Keratinocyte (primary cell): ENCODE measurements at regions not wholly inside any gene's neighbourhood (a gene's known extent, or its start where the extent isn't known, plus 50 kb on each side); places are given as distances from the start of the nearest gene placed in this dataset.
A peak's percentile ranks its signal among the peaks of the same experiment; 100 is the strongest.

Experiments used
- DNase-seq: peaks from one replicate; pipeline ENCODE4 v3.0.0-alpha.2; 2011; ENCODE audit warnings: low read depth, missing footprints, low spot score
- FAIRE-seq: peaks from 2 replicates; lab custom pipeline; 2011; peaks lifted over from hg19 to GRCh38; lab: Jason Lieb, UNC
- H2AFZ ChIP-seq: 2 replicates; pipeline ENCODE4 v1.6.0; 2012; ENCODE audit warnings: low read length, control low read depth, inconsistent platforms; ENCODE audit not compliant: control insufficient read depth
- H3K27ac ChIP-seq: 2 replicates; pipeline ENCODE4 v1.5.1; 2011; ENCODE audit warnings: low read length; ENCODE audit not compliant: control insufficient read depth, insufficient read depth
- H3K27me3 ChIP-seq: 3 replicates; pipeline ENCODE4 v1.6.0; 2011; ENCODE audit warnings: low read length; ENCODE audit not compliant: control insufficient read depth, insufficient read depth; ENCODE audit errors: extremely low read depth
- H3K36me3 ChIP-seq, 2 experiments: 2 replicates in 1 of 2; 3 replicates in 1 of 2; pipeline ENCODE4 v1.5.1; 2011; ENCODE audit warnings: low read length in 2 of 2, mild to moderate bottlenecking in 1 of 2; ENCODE audit not compliant: control insufficient read depth in 2 of 2, insufficient read depth in 2 of 2; ENCODE audit errors: extremely low read depth in 1 of 2
- H3K4me1 ChIP-seq: 3 replicates; pipeline ENCODE4 v1.5.1; 2011; ENCODE audit warnings: low read length; ENCODE audit not compliant: control insufficient read depth, insufficient read depth; ENCODE audit errors: extremely low read depth
- H3K4me2 ChIP-seq: 3 replicates; pipeline ENCODE4 v1.6.0; 2011; ENCODE audit warnings: low read depth, low read length; ENCODE audit not compliant: control insufficient read depth, insufficient read depth; ENCODE audit errors: extremely low read depth
- H3K4me3 ChIP-seq, 3 experiments: fragments of 200-600 bp in 1 of 3; sonication (generic) in 1 of 3; 2 replicates in 2 of 3; 3 replicates in 1 of 3; pipeline ENCODE4 v1.5.1; 2011 to 2016; ENCODE audit warnings: low read length in 3 of 3, mild to moderate bottlenecking in 3 of 3, control low read depth in 2 of 3, inconsistent platforms in 1 of 3, low read depth in 1 of 3, mixed read lengths in 1 of 3, mixed run types in 1 of 3, moderate library complexity in 1 of 3; ENCODE audit not compliant: control insufficient read depth in 2 of 3, insufficient read depth in 2 of 3; ENCODE audit errors: extremely low read depth in 1 of 3
- H3K79me2 ChIP-seq: 2 replicates; pipeline ENCODE4 v1.6.0; 2012; ENCODE audit warnings: low read length; ENCODE audit not compliant: control insufficient read depth, insufficient read depth
- H3K9ac ChIP-seq: 3 replicates; pipeline ENCODE4 v1.6.0; 2011; ENCODE audit warnings: low read length; ENCODE audit not compliant: control insufficient read depth, insufficient read depth; ENCODE audit errors: extremely low read depth
- H3K9me1 ChIP-seq: 3 replicates; pipeline ENCODE4 v1.6.0; 2011; ENCODE audit warnings: low read length; ENCODE audit not compliant: control insufficient read depth, insufficient read depth; ENCODE audit errors: extremely low read depth
- H3K9me3 ChIP-seq: 2 replicates; pipeline ENCODE4 v1.5.1; 2012; ENCODE audit warnings: low read depth, low read length; ENCODE audit not compliant: control insufficient read depth
- H4K20me1 ChIP-seq: 3 replicates; pipeline ENCODE4 v1.6.0; 2011; ENCODE audit warnings: low read length; ENCODE audit not compliant: control insufficient read depth, insufficient read depth; ENCODE audit errors: extremely low read depth
- EZH2 ChIP-seq: IDR thresholded peaks from one replicate; pipeline ENCODE4 v1.6.1; 2012; ENCODE audit warnings: inconsistent platforms, mild to moderate bottlenecking, low read length, moderate library complexity
- dilution Hi-C: fragments of 300-500 bp; cut with MboI; formaldehyde crosslinking; loops from one replicate; pipeline ENCODE4 v1.7.0; 2020; ENCODE audit warnings: low sequenced_read_pairs; ENCODE audit not compliant: extremely low pct_ligation_motif_present
- TF ChIP-seq, protein P1 (sequence below), 3 experiments: IDR thresholded peaks in 1 of 3; conservative IDR thresholded peaks in 1 of 3; optimal IDR thresholded peaks in 1 of 3; 2 replicates in 2 of 3; 3 replicates in 1 of 3; pipeline versions ENCODE3 to v1.5.1; 2011; ENCODE audit warnings: low read length in 3 of 3, mild to moderate bottlenecking in 3 of 3, moderate library complexity in 2 of 3, control low read depth in 1 of 3, inconsistent platforms in 1 of 3; ENCODE audit not compliant: insufficient read depth in 2 of 3; ENCODE audit errors: extremely low read depth in 1 of 3

GRCh38 chr7:45985902-45986301 is 64.8 kb upstream of the IGFBP3 start:
- no peaks in the 10 kb centered on the region for H3K9me3 ChIP-seq
- H3K4me2 ChIP-seq: no peak overlapping the region
- no peak overlapping the region for H3K27ac ChIP-seq
- DNase-seq (no peak), FAIRE-seq (peak; percentile 51)
- peaks cover 11% of the 10 kb centered on the region for H3K4me1 ChIP-seq
- no peaks in the 10 kb centered on the region for H3K36me3 ChIP-seq
- H3K9ac ChIP-seq: no peak overlapping the region
- H3K9me1 ChIP-seq: no peaks in the 10 kb centered on the region
- H4K20me1 ChIP-seq: no peaks in the 10 kb centered on the region
- H2AFZ ChIP-seq: no peak overlapping the region
- H3K4me3 ChIP-seq: no peak overlapping the region
- dilution Hi-C loops: no loop called here
- TF ChIP-seq EZH2: no peak
- TF ChIP-seq, protein P1, sequence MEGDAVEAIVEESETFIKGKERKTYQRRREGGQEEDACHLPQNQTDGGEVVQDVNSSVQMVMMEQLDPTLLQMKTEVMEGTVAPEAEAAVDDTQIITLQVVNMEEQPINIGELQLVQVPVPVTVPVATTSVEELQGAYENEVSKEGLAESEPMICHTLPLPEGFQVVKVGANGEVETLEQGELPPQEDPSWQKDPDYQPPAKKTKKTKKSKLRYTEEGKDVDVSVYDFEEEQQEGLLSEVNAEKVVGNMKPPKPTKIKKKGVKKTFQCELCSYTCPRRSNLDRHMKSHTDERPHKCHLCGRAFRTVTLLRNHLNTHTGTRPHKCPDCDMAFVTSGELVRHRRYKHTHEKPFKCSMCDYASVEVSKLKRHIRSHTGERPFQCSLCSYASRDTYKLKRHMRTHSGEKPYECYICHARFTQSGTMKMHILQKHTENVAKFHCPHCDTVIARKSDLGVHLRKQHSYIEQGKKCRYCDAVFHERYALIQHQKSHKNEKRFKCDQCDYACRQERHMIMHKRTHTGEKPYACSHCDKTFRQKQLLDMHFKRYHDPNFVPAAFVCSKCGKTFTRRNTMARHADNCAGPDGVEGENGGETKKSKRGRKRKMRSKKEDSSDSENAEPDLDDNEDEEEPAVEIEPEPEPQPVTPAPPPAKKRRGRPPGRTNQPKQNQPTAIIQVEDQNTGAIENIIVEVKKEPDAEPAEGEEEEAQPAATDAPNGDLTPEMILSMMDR (optimal IDR thresholded peaks at IDR 0.05 in 1 of 3, IDR thresholded peaks at IDR 0.05 in 1 of 3, conservative IDR thresholded peaks at IDR 0.05 in 1 of 3; ENCODE audit: extremely low read depth in 1 of 3, insufficient read depth in 2 of 3, low read length in 3 of 3): peak in 2 of 3 experiments; percentile 2 to 14
- no peaks in the 10 kb centered on the region for H3K27me3 ChIP-seq
- no peaks in the 10 kb centered on the region for H3K79me2 ChIP-seq

DNA sequence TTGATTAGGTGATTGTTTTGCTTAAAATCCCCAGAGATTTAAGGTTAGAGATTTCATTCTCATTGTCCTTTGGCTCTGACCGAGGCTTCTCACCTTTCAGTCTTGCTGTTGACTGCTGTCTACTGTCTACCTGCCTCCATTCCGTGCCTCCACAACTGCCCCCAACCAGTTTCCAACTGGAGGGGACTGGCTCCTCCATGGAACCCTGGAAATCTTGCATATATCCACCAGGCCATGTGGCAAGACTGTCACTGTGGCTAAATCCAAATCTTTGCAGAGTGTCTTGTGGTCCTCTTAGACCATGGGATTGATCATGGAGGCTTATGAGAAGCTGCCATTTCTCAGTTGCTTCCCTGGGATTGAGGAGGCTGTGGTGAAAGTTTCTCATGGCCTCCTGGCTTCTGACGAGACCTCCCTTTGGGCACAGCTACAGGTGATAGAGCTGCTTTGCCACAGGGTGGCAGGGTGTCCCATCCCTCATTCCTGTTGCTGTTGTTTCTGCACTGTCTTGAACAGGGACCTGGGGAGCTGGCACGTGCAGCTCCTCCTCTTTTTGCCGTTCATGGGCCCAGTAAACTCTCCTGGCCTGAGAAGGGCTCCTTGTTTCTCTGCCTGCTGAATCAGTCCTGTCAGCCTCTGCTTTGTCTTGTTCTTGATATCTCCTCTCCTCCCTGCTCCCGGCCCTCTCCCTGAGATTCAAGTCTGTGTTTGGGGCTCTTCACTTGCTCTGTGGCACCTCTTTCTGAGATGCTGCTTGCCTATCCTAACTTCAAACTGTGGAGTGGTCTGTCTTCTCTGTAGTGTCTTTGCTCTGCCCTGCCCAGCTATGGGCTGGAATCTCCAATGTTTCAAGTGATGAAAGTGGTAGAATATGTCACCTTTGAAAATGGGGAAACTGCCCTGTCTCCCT is 63.6 kb upstream of the IGFBP3 start:
- DNase-seq: no peak
- Histone ChIP-seq H3K36me3 (no peaks in the 10 kb centered on the region), H3K4me1 (peaks cover 15% of the 10 kb centered on the region), H3K9me1 (no peaks in the 10 kb centered on the region), H3K9ac (no peak overlapping the region), H3K27me3 (no peaks in the 10 kb centered on the region), H4K20me1 (no peaks in the 10 kb centered on the region), H3K79me2 (no peaks in the 10 kb centered on the region), H3K9me3 (no peaks in the 10 kb centered on the region), H3K27ac (no peak overlapping the region), H3K4me2 (no peak overlapping the region), H2AFZ (no peak overlapping the region), H3K4me3 (no peak overlapping the region)
- no peak for TF ChIP-seq EZH2
- TF ChIP-seq, protein P1 (optimal IDR thresholded peaks at IDR 0.05 in 1 of 3, IDR thresholded peaks at IDR 0.05 in 1 of 3, conservative IDR thresholded peaks at IDR 0.05 in 1 of 3; ENCODE audit: extremely low read depth in 1 of 3, insufficient read depth in 2 of 3, low read length in 3 of 3): peak in 2 of 3 experiments; percentile 25 to 54
- dilution Hi-C loops: no loop called here
- FAIRE-seq: no peak
